GM13977 (cell line): ENCODE measurements at regions not wholly inside any gene's neighbourhood (a gene's known extent, or its start where the extent isn't known, plus 50 kb on each side); places are given as distances from the start of the nearest gene placed in this dataset.

ENCODE experiments used
- DNase-seq: peaks from one replicate; pipeline ENCODE4 v3.0.0; 2012; ENCODE audit warnings: low spot score
- in situ Hi-C: fragments of 300-500 bp; cut with MboI; formaldehyde crosslinking; loops from one replicate; pipeline ENCODE4 v1.12.0; 2022; ENCODE audit warnings: low sequenced_read_pairs, low pct_unique_long_range_greater_than_20kb, mixed read lengths, inconsistent platforms; ENCODE audit not compliant: unreplicated experiment
- TF ChIP-seq, protein P1 (sequence below): IDR thresholded peaks from 2 replicates; pipeline ENCODE4 v1.5.1; 2012; ENCODE audit warnings: mild to moderate bottlenecking, control low read depth; ENCODE audit not compliant: insufficient read depth; ENCODE audit errors: extremely low read depth, missing control alignments

GRCh38 chr10:44294726-44295412 lies 90.0 kb downstream of the CXCL12 start:
- in situ Hi-C loops = loop anchor here (25.0 kb wide), 1 partner anchor 108 kb away; no protein-coding TSS in a partner anchor

DNA sequence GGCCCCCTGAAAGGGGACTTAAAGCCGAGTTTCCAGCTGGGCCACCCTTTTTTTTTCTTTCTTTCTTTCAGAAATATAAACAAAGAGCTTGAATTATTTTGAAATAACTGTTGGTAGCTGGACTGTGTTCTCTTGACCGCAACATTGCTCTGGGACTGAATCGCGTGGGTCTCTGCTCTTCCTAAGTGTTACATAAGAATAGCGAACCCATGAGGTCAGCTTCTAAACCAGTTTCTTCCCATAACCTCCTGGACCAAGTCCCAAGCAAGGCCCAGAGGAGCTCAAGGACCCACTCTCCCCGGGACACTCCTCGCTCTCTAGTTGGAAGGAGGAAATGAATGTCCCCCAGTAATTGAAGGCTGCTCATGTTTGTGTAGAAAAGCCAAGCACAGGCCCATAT lies 91.1 kb downstream of the CXCL12 start:
- in situ Hi-C loops = loop anchor here (25.0 kb wide), 1 partner anchor 107 kb away; no protein-coding TSS in a partner anchor
- TF ChIP-seq, protein P1, sequence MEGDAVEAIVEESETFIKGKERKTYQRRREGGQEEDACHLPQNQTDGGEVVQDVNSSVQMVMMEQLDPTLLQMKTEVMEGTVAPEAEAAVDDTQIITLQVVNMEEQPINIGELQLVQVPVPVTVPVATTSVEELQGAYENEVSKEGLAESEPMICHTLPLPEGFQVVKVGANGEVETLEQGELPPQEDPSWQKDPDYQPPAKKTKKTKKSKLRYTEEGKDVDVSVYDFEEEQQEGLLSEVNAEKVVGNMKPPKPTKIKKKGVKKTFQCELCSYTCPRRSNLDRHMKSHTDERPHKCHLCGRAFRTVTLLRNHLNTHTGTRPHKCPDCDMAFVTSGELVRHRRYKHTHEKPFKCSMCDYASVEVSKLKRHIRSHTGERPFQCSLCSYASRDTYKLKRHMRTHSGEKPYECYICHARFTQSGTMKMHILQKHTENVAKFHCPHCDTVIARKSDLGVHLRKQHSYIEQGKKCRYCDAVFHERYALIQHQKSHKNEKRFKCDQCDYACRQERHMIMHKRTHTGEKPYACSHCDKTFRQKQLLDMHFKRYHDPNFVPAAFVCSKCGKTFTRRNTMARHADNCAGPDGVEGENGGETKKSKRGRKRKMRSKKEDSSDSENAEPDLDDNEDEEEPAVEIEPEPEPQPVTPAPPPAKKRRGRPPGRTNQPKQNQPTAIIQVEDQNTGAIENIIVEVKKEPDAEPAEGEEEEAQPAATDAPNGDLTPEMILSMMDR = no peak
- no peak for DNase-seq

More at GRCh38 chr10:44294726-44295412, 90.0 kb downstream of the CXCL12 start:
- no peak for DNase-seq
- TF ChIP-seq, protein P1 = no peak

- TF ChIP-seq, protein P1 = no peak
- peak; percentile 44 for DNase-seq
- in situ Hi-C loops = loop anchor here (25.0 kb wide), 1 partner anchor 106 kb away; no protein-coding TSS in a partner anchor
These were observed 91.6 kb downstream of the CXCL12 start for GRCh38 chr10:44293306-44293778.

DNA sequence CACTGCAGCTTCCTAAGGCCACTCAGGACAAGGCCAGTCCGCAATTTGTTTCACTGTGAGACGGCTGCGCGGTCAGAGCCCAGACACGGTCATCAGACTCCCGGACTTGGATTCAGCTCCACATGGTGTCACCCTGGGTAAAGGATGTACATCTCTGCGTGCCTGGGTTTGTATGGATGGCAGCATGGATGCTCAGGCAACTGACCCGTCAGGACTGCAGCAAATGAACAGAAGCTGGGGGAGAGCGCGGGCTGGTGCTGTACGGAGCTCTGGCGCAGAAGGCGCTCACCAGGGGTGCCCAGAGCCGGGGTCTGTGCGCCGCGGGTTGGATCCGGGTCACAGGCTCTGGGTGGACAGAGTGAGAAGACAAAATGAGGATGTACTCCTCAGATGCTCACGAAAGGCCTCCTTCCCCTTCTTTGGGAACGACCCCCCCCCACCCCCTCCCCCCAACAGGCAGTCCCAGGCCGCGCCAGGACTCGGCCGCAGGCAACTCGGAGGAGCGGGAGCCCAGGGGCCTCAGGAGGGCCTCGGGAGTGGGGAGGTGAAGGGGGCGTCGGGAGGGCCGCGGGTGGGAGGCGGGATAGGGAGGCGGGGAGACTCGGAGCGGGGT lies 92.4 kb downstream of the CXCL12 start:
- no peak for DNase-seq
- in situ Hi-C loops = loop anchor here (25.0 kb wide), 1 partner anchor 105 kb away; no protein-coding TSS in a partner anchor
- TF ChIP-seq, protein P1 = no peak

- in situ Hi-C loops = loop anchor here (25.0 kb wide), 1 partner anchor 104 kb away; no protein-coding TSS in a partner anchor
- TF ChIP-seq, protein P1 = no peak
- no peak for DNase-seq
These were observed 93.8 kb downstream of the CXCL12 start for GRCh38 chr10:44291091-44291490.

DNA sequence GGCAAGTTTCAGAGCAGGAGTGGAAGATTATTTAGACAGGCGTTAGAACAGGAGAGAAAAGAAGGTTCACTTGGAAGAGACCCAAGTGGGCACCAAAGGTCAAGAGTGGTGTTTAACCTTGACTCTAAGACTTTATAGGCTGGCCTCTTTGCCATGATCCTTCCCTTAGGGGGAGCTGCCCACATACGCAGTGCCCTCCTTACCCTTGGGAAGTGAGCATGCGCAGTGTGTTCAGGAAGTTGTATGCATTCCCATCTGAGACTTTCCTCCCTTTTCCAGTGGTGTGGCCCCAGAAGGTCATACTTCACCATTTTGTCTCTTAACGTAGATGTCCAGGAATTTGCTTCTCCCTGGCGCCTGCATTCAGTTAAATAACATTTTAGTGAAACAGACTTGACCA lies 95.8 kb downstream of the CXCL12 start:
- in situ Hi-C loops = loop anchor here (25.0 kb wide), 1 partner anchor 102 kb away; no protein-coding TSS in a partner anchor
- TF ChIP-seq, protein P1 = no peak
- DNase-seq = no peak
